ENCODE measurements at regions not wholly inside any gene's neighbourhood (a gene's known extent, or its start where the extent isn't known, plus 50 kb on each side); places are given as distances from the start of the nearest gene placed in this dataset.

DNA sequence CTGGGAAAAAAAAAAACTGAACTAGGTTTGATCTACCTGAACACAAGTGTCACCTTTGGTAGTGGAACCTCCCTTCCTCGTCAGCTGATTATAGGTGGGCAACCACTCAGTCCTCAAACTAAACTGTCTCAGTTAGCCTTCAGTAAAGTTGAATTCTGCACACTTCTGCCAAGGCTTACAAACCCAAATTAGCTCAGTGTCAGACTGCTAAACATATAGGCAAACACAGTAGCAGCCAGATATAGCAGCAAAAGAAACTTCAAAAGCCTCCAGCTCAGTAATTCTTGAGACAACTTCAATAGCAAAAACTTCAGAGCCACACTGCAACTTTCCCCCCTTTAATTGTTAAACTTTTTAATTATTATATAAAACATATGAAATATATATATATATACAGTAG, 956.9 kb downstream of the XPNPEP1 start:
- no peaks in the 10 kb centered on the region for H3K36me3 ChIP-seq (ENCODE audit: insufficient read depth, low read length)

DNA sequence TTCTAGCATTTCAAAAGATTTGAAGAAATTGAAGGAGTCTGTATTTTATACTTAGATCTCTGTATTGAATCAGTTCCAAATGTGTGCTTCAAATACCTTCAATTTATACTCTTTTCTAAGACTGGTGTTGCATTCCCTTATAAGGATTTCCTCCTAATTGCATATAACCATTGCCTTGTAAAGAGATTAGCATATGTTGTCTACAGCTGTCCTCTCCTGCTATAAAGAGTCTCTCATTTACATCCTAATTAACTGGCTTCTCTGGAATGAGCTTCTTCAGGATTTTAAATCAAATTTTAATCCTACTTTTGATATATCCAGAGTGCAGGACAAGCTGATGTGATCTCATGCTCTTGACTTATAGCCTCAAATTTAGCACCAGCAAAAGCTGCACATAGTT, 957.3 kb downstream of the XPNPEP1 start:
- H3K27me3 ChIP-seq (ENCODE audit: insufficient read depth, low read length, poor library complexity, severe bottlenecking) = no peaks in the 10 kb centered on the region
- no peaks in the 10 kb centered on the region for H3K9me3 ChIP-seq (ENCODE audit: insufficient read depth, low read depth, low read length)
- no peaks in the 10 kb centered on the region for H4K20me1 ChIP-seq (ENCODE audit: insufficient read depth, low read length, poor library complexity, severe bottlenecking)
- no peak overlapping the region for H3K4me2 ChIP-seq (ENCODE audit: low read depth, low read length, poor library complexity, severe bottlenecking)
- H2AFZ ChIP-seq (ENCODE audit: low read length) = no peak overlapping the region
- no peaks in the 10 kb centered on the region for H3F3A ChIP-seq (ENCODE audit: low read depth)
- no peak overlapping the region for H3K9ac ChIP-seq (ENCODE audit: low read depth, low read length, poor library complexity, severe bottlenecking)
- no peaks in the 10 kb centered on the region for H3K4me1 ChIP-seq (ENCODE audit: insufficient read depth, low read length, poor library complexity, severe bottlenecking)
- no peaks in the 10 kb centered on the region for H3K9me2 ChIP-seq (replicated peaks; ENCODE audit: low read depth, low read length)
- no peak overlapping the region for H3K4me3 ChIP-seq (ENCODE audit: low read length, poor library complexity, severe bottlenecking)
- TF ChIP-seq CTCF (conservative IDR thresholded peaks at IDR 0.05; ENCODE audit: low read length) = no peak
- no peak for TF ChIP-seq EZH2phosphoT487 (IDR thresholded peaks at IDR 0.05; ENCODE audit: borderline replicate concordance)
- H3K36me3 ChIP-seq (ENCODE audit: insufficient read depth, low read length) = no peaks in the 10 kb centered on the region
- H3K79me2 ChIP-seq (ENCODE audit: insufficient read depth, low read length) = no peaks in the 10 kb centered on the region

More for the DNA sequence above, 956.9 kb downstream of the XPNPEP1 start:
- H3K9me3 ChIP-seq (ENCODE audit: insufficient read depth, low read depth, low read length) = no peaks in the 10 kb centered on the region
- H3F3A ChIP-seq (ENCODE audit: low read depth) = no peaks in the 10 kb centered on the region
- H3K4me3 ChIP-seq (ENCODE audit: low read length, poor library complexity, severe bottlenecking) = no peak overlapping the region
- H4K20me1 ChIP-seq (ENCODE audit: insufficient read depth, low read length, poor library complexity, severe bottlenecking) = no peaks in the 10 kb centered on the region
- no peak overlapping the region for H2AFZ ChIP-seq (ENCODE audit: low read length)
- H3K27me3 ChIP-seq (ENCODE audit: insufficient read depth, low read length, poor library complexity, severe bottlenecking) = no peaks in the 10 kb centered on the region
- no peak overlapping the region for H3K9ac ChIP-seq (ENCODE audit: low read depth, low read length, poor library complexity, severe bottlenecking)
- TF ChIP-seq CTCF (conservative IDR thresholded peaks at IDR 0.05; ENCODE audit: low read length) (no peak), EZH2phosphoT487 (IDR thresholded peaks at IDR 0.05; ENCODE audit: borderline replicate concordance) (no peak)
- H3K4me1 ChIP-seq (ENCODE audit: insufficient read depth, low read length, poor library complexity, severe bottlenecking) = no peaks in the 10 kb centered on the region
- no peak overlapping the region for H3K4me2 ChIP-seq (ENCODE audit: low read depth, low read length, poor library complexity, severe bottlenecking)
- H3K79me2 ChIP-seq (ENCODE audit: insufficient read depth, low read length) = no peaks in the 10 kb centered on the region
- H3K9me2 ChIP-seq (replicated peaks; ENCODE audit: low read depth, low read length) = no peaks in the 10 kb centered on the region

GRCh38 chr10:108962172-108962571, 961.1 kb downstream of the XPNPEP1 start:
- Histone ChIP-seq H3F3A (ENCODE audit: low read depth) (no peaks in the 10 kb centered on the region), H2AFZ (ENCODE audit: low read length) (no peak overlapping the region), H4K20me1 (ENCODE audit: insufficient read depth, low read length, poor library complexity, severe bottlenecking) (no peaks in the 10 kb centered on the region), H3K4me1 (ENCODE audit: insufficient read depth, low read length, poor library complexity, severe bottlenecking) (no peaks in the 10 kb centered on the region), H3K36me3 (ENCODE audit: insufficient read depth, low read length) (no peaks in the 10 kb centered on the region), H3K9ac (ENCODE audit: low read depth, low read length, poor library complexity, severe bottlenecking) (no peak overlapping the region), H3K4me2 (ENCODE audit: low read depth, low read length, poor library complexity, severe bottlenecking) (no peak overlapping the region), H3K9me2 (replicated peaks; ENCODE audit: low read depth, low read length) (no peaks in the 10 kb centered on the region), H3K9me3 (ENCODE audit: insufficient read depth, low read depth, low read length) (no peaks in the 10 kb centered on the region), H3K79me2 (ENCODE audit: insufficient read depth, low read length) (no peaks in the 10 kb centered on the region), H3K27me3 (ENCODE audit: insufficient read depth, low read length, poor library complexity, severe bottlenecking) (no peaks in the 10 kb centered on the region), H3K4me3 (ENCODE audit: low read length, poor library complexity, severe bottlenecking) (no peak overlapping the region)
- TF ChIP-seq CTCF (conservative IDR thresholded peaks at IDR 0.05; ENCODE audit: low read length) (no peak), EZH2phosphoT487 (IDR thresholded peaks at IDR 0.05; ENCODE audit: borderline replicate concordance) (no peak)

Data from Loucy (cell line).